GM19397 (cell line): ENCODE measurements at regions not wholly inside any gene's neighbourhood (a gene's known extent, or its start where the extent isn't known, plus 50 kb on each side); places are given as distances from the start of the nearest gene placed in this dataset.

Experiments
- ATAC-seq: cut with Tn5 transposase; IDR thresholded peaks from one replicate; pipeline ENCODE4 v1.9.1; 2021; ENCODE audit warnings: mild to moderate bottlenecking, moderate library complexity; ENCODE audit not compliant: unreplicated experiment

DNA sequence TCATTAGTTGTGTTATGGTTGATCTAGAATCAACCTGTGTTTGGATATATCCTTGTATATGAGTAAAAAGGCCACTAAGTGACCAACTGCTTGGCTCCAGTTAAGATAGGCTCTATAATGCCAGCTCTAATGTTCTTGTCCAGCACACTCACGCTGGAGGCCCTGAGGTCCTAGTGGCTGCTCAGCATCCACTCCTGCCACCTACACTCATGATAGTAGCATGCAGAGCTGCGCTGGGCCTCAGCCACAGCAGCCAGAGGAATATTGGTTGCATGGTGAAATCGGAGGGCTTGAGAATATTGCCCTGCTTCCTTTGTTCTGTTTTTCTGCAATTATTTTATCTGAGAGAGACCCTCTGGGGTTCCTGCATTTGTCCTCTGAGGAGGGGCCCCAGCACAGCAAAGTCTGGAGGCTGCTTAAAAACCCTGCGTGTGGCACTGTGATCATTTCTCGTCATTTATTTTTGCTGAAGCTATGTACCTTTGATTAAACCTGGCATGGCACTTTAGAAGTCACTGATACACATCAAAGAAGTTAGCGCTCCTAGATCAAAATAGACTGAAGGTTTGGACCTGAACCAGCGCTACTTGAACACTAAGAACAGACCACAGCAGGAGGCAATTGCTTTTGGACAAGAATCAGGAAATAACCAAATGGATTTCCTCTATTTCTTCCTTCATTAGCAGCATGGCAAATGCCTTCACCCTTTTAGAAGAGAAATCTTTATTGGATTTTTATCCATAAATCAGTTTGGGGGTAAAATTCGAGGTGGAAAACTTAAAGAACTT, 398.4 kb upstream of the ID4 start:
- no peak for ATAC-seq

DNA sequence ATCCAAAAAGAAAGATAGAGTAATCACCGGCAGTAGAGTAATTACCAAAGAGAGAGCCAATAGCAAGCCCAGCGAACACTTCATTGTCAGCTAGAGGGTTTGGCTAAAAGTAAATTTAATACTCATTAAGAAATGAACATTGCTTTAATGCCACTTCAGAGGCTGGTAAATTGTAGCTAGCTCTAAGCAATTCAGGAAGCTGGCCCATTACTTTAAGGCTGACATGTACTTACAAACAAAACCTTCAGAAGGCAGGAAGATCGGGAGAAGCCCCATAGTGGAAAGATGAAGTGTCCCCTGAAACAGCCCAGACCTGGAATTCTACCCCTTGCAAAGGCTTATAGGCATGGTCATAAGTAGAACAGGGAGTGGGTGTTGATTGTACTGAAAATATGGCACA, 396.6 kb upstream of the ID4 start:
- no peak for ATAC-seq

DNA sequence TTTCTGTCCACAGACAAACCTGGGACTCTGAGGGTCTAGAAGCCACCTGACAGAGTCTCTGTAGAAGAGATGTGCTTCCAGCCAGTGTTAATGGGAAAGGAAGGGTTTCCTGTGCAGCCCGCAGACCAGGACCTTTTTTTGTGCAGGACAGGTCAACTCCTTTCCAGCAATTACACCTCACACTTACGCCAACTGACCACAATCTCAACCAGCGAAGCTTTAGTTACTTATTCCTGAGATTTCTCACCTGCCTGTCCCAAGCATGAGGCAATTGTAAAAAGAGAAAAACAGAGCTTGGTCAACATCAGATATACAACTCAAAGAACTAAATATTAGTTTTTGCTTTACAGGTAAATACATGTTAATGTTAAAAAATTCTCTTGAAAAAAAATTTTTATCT, 393.8 kb upstream of the ID4 start:
- no peak for ATAC-seq

DNA sequence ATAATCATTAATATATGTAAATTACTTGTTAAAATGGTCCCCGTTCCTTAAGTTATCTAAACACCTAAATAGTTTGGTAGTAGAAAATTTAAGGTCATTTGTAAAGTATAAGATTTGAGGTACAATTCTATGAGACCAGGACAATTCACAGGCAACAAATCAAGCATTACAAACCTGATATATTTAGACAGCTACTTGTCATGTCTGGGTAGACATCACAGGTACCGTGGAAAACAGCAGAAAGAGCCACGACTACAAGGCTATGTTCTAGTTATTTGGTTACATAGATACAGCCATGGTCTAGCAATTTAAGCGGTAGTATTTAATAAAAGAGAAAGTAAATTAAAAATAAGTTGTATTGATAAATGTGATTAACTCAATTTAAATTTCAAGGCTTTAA, 393.1 kb upstream of the ID4 start:
- no peak for ATAC-seq

DNA sequence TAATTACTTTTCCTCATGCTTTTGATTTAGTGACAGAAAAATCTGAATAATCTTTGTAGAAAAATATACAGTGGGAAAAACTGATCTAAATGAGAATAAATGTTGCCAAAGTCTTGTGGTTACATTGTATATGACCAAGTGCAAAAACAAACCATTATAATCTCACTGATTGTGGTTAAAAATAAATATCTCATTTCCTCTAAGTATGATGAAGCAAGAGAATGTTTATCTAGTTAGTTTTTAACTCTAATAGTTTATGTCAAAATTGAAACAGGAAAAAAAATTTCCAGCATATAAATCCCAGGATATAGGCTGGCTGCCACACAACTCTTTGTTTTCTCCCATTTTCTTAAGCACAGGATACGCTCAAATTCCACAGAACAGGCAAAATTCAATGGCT, 392.7 kb upstream of the ID4 start:
- ATAC-seq = no peak

DNA sequence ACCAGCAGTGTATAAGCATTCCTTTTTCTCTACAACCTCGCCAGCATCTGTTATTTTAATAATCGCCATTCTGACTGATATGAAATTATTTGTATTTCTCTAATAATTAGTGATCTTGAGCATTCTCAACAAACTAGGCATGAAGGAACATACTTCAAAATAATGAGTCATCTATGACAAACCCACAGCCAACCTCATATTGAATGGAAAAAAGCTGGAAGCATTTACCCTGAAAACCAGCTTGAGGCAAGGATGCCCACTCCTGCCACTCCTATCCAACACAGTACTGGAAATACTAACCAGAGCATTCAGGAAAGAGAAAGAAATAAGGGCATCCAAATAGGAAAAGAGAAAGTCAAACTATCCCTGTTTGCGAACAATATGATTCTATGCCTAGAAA, 390.6 kb upstream of the ID4 start:
- no peak for ATAC-seq

DNA sequence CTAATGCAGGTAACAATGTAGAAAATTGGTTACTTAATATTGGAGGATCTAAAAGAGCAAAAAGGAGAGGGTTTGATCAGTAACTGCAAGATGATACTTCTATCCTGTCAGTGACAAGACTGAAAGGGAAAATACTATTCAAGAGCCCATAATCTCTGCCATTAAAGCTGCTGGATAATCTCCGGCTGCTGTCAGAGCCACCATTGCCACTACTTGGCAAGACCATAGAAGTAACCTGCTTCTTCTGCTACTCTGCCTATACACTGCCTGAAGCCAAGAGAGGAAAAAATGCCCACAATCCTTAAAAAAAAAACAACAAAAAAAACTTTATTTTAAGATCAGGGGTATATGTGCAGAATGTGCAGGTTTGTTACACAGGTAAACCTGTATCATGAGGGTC, 386.5 kb upstream of the ID4 start:
- ATAC-seq = no peak

DNA sequence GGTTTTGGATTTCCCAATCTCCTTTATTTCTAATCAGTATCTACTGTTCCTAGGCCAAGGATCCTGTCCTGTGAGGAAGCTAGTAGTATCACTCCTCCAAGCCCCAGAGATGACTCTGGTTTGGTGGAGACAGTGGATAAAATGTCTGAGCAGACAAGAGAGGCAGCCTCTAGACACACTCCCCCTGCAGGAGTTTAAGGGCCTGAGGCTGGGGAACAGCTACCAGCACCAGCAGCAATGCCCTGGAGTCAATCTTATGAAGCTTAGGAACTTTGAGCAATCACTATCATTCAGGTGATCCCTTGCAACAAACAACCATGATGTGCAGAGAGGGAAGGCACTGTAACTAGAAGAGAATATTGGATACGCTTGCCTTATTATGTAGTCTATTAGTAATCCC, 384.7 kb upstream of the ID4 start:
- ATAC-seq = no peak

DNA sequence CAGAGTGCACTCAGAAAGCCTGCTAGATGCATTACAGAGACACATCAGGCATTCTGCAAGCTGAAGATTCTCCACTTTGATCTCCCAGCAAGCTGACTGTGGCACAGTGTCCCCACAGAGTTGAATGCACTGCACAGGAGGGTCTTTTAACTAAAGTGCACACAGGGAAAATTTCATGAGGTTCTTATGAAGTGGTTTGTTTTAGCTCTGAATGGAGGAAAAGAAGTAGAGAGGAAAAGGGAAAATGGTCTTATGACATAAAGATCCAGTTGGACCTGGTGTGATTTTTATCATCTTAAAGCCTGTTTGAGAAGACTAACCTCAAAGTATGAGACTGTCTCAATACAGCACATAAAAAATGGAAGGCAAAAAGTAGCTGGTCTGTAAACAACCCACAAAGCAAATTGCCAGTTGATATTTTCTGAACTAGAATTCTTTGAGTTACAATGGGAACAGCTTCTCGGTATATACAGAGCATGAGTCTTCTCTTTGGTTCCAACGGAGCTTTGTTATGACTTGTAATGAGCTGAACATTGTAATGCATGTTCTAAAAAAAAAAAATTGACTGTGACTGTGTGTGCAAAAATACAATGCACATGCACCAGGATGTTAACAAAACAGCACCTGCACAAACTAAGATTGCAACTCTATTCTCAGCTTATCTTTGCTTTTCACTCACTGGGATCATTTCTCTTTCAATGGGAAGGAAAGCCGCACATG, 383.0 kb upstream of the ID4 start:
- ATAC-seq = no peak

DNA sequence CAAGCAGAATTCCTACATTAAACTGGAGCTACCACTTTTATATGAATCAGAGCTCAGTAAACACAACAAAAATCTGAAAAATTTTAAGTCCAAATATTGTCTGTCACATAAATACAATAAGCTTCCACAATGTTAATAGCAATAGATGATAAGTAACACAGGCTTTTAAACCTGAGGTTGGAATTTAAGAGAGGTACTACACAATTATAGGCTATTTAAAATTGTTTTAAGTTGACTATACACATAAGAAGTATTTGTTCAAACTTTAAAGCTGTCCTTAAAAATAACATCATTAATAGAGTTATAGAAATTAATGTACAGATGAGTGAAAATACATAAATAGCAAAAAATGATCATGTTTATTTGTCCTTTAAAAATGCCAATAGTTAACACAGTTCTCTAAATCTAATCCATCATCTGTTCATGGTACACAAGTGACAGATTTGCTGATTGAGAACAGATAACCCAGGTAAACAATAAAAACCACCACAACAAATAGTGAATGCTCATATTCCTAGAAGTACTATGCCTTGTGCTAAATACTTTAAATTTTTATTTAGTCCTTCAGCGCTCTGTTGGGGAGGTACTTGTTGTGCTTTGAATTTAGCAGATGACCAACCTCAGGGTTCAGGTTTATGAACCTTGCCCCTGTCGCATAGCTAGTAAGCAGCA, 382.3 kb upstream of the ID4 start:
- ATAC-seq = no peak

DNA sequence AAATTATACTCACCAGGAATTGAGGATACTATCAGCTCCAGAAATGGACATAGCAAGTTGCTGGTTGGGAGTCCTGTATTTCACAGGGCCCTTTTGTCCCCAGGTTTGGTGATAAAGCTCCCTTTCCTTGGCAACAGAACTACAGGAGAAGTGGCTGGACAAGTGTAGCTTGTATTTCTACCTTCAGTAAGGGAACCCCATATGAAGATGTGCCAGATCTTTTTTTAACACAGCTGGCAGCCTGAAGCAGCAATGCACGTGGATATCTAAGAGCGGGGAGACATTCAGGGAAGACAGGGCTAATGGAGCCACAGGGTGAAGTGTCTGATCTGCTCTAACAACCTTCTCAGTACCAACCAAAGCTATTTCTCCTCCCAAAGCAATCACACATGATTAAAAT, 373.9 kb upstream of the ID4 start:
- ATAC-seq = no peak

DNA sequence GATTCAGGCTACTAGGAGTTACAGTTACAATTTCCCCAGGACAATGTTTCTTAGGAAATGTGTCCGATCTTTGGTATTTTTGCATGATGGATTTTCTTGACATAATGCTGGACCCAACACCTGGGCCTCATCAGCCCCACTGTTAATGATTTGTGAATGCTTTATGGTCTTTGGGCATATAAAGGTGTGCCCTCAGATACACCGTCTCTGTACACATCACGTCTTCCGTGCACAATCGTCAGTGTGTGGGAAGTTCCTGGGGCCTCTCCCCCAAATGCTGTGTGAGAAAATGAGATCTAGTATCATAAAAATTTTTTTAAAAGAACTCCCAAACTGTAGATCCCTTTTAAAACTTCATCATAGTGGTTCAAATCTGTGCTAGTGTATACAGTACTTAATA, 373.2 kb upstream of the ID4 start:
- no peak for ATAC-seq

DNA sequence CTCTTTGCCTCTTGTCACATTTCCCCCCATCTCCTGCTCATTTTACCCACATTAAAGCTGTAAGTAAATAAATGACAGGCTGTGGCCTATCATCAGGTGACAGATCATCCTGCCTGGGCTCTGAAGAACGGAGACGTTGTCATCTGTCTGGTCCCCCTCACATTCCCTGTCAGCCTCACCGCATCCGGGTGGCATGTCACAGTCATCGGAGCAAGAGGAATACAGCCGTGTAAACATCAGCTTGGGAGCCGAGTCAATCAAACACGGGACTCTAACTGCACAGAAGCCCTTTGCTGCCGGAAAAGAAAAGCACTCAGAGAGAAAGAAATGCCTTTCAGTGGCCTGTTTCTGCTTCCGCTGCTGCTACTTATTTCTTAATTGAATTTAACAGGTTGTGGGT, 371.9 kb upstream of the ID4 start:
- no peak for ATAC-seq

DNA sequence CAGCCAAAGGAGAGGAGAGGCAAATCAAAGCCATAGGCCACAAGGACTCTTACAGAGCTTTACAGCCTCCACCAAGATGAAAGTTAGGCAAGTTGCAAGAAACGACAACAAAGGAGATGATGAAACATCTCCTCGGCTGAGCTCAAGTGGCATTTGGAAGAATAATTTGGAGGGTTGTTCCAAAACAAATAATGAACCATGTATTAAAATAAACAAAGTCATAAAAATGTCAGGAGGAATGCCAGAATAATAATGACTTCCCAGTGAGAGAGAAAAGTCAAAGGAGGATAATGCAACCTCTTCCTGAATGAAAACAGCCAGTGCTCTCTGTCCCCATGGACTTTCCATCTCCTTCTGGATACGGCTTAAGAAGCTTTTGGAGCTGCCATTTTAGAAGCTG, 371.4 kb upstream of the ID4 start:
- ATAC-seq = no peak

DNA sequence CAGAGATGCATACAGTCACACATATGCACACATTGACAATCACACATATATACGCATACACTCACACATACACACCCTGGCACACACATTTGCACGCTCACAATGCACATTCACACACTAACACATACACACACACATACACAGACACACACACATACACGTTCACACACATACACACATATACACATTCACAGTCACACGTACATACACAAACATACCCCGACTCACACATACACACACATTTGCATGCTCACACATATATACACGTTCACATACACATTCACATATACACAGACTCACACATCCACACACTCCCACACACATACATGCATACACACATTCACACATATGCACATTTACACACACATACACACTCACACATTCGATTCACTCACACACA, 366.8 kb upstream of the ID4 start:
- no peak for ATAC-seq

DNA sequence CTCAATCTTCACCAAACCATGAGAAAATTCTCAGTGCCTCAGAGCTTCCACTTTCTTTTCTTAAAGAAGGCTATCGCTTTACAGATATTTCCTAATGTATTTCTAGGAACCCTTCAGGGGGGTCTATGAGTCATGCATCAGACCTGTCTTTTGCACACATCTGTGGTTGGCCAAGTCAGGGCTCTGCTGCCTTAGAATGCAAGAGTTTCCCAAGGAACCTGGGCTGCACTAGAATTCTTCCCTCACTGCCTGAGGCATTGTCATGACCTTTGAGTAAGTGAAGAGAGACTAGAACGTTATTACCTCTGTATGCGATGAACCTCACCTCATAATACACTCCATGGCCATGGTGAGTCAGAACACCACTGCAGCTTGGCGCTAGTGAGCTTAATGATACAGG, 365.0 kb upstream of the ID4 start:
- ATAC-seq = no peak

DNA sequence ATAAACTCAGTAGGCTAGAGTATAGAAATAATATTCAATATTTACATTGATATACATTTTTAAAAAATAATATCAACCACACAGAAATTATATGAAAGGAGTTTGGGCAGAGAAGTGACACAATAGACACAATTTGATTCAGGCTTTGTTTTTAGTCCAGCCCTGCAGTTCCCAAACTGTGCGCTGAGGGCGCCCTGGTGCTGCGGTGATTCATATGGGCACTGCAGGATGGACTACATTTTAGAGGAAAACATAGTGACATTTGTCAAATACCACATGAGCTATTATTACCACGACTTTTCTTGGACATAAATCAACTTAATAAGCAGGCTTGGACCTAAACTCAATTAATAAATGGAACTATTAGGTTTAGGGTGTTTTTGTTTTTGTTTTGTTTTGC, 364.3 kb upstream of the ID4 start:
- ATAC-seq = no peak

DNA sequence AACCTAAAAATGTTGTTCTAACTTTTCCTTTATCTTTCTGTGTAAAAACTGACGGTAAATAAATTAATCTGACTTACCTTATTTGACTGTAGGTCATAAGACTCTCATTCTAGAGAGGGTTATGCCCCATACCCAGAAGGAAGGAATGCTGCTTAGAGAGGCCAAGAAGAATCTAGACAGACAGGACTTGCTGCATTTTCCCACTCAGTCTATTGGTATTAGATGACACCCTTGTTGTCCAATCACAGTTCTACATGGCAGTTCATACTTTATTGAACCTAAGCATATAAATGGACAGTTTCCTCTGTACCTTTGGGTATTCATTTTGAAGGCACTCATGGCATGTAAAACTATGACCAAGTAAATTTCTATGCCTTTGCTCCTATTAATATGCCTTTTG, 359.6 kb upstream of the ID4 start:
- no peak for ATAC-seq

DNA sequence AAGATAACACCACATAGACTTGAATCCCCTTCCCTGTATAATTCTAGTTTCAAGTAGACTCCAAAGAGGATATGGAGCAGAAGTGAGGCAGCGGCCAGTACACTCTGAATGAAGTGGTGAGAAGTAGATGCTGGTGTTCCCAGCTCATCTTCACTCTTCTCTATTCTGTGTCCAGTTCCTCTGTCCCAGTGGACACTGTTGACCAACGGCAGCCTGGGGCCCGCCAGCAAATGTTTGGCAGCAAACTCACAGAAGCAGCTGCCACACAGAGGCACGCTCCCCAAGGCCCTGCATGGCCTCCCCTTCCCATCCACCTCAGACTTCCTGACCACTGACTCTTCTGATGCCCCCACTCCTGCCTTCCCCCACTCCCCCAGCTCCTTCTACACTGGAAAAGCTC, 358.9 kb upstream of the ID4 start:
- no peak for ATAC-seq

DNA sequence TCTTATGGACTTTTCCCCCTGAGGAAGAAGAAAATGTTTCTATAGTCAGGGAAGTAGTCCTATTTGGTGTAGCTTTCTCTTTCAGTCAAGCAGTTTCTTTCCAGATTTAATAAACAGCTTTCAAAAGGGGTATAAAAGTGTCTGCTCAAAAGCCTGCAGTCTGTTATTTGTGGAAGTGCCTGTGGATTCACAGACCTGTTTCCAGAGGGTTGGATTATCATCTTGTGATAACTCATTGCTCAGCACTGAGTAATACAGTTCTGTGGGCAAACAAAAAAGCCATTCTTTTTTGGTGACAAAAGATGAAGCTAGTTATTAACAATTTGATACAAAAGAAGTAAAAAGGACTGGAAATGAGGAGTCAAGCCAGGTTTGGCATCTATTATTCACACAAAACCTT, 358.2 kb upstream of the ID4 start:
- ATAC-seq = no peak

DNA sequence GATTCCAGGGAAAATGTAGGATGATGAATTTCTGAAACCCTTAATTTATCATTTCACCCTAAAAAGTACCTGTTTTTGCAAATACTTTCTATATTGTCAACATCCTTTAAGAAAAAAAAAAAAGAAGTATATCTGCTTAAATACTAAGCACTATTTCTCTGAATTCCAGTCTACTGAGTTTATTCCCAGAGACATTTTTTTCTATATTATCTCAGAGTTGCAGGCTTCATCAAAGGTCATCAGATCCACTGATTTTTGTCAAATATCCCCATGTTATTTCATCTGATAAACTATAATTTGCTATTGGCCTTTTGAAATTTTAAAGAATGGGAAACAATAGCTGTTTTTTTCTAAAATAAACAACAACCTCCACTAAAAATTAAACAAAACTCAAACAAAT, 357.6 kb upstream of the ID4 start:
- ATAC-seq = no peak
